ENCODE measurements at regions not wholly inside any gene's neighbourhood (a gene's known extent, or its start where the extent isn't known, plus 50 kb on each side); places are given as distances from the start of the nearest gene placed in this dataset.

GRCh38 chr6:12635813-12636212, 80.8 kb upstream of the PHACTR1 start:
- Histone ChIP-seq H2BK15ac (ENCODE audit: low read length) (no peak overlapping the region), H3K4me2 (ENCODE audit: insufficient read depth in 1 of 2, low read depth in 2 of 2, low read length in 2 of 2) (no peak overlapping the region), H3K56ac (replicated peaks; ENCODE audit: insufficient read length, low read depth, low read length) (no peak overlapping the region), H3K4me3 (ENCODE audit: extremely low read depth in 1 of 4, insufficient read depth in 2 of 4, low read depth in 3 of 4, low read length in 4 of 4) (no peak overlapping the region), H3K79me2 (ENCODE audit: control insufficient read depth in 1 of 2, insufficient read depth in 2 of 2, low read length in 2 of 2) (no peaks in the 10 kb centered on the region), H4K5ac (ENCODE audit: insufficient read length, low read depth, low read length) (no peak overlapping the region), H2BK5ac (ENCODE audit: low read depth, low read length) (no peak overlapping the region), H3K9me3 (ENCODE audit: insufficient read depth in 2 of 2, low read depth in 1 of 2, low read length in 1 of 2) (no peaks in the 10 kb centered on the region), H2AFZ (ENCODE audit: low read length) (no peak overlapping the region), H3K18ac (ENCODE audit: extremely low read depth, low read length) (no peak overlapping the region), H4K91ac (replicated peaks; ENCODE audit: insufficient read length, low read length) (no peak overlapping the region), H3K36me3 (ENCODE audit: control insufficient read depth in 2 of 4, insufficient read depth in 4 of 4, low read length in 3 of 4) (no peaks in the 10 kb centered on the region), H3K4me1 (replicated peaks in 1 of 4; ENCODE audit: control insufficient read depth in 3 of 4, insufficient read depth in 4 of 4, low read length in 3 of 4) (no peaks in the 10 kb centered on the region), H4K20me1 (replicated peaks in 1 of 2; ENCODE audit: control insufficient read depth in 1 of 2, insufficient read depth in 2 of 2, low read length in 2 of 2) (no peaks in the 10 kb centered on the region), H2BK12ac (ENCODE audit: low read depth, low read length) (no peak overlapping the region), H2AK5ac (ENCODE audit: low read depth, low read length) (no peak overlapping the region), H2BK120ac (replicated peaks; ENCODE audit: low read depth, low read length) (no peak overlapping the region), H3K14ac (ENCODE audit: insufficient read length) (no peak overlapping the region), H3K27ac (ENCODE audit: low read depth, low read length) (no peak overlapping the region), H3K4ac (replicated peaks; ENCODE audit: insufficient read length, low read depth, low read length) (no peak overlapping the region), H3K79me1 (ENCODE audit: low read depth, low read length) (no peaks in the 10 kb centered on the region), H3K9ac (replicated peaks in 1 of 4; ENCODE audit: extremely low read depth in 1 of 4, low read depth in 3 of 4, low read length in 3 of 4) (no peak overlapping the region), H3K27me3 (replicated peaks in 1 of 4; ENCODE audit: control insufficient read depth in 3 of 4, extremely low read depth in 1 of 4, insufficient read depth in 3 of 4, low read length in 3 of 4) (no peaks in the 10 kb centered on the region), H2BK20ac (ENCODE audit: low read length) (no peak overlapping the region), H3K23ac (ENCODE audit: insufficient read length) (no peak overlapping the region), H3K23me2 (ENCODE audit: low read depth, low read length) (no peaks in the 10 kb centered on the region), H4K8ac (ENCODE audit: extremely low read depth, insufficient read depth, low read length) (no peak overlapping the region)
- TF ChIP-seq EGR1 (IDR thresholded peaks at IDR 0.05; ENCODE audit: borderline replicate concordance, low read depth, low read length): no peak
- TF ChIP-seq YY1 (IDR thresholded peaks at IDR 0.05; ENCODE audit: low read depth, low read length): no peak
- TF ChIP-seq MAFK (IDR thresholded peaks at IDR 0.05; ENCODE audit: low read depth, low read length): no peak
- TF ChIP-seq PHF8 (conservative IDR thresholded peaks at IDR 0.05; ENCODE audit: low read depth, low read length): no peak
- no peak for TF ChIP-seq BRCA1 (IDR thresholded peaks at IDR 0.05; ENCODE audit: low read depth, low read length)
- no peak for TF ChIP-seq CTCF (IDR thresholded peaks at IDR 0.05; ENCODE audit: control extremely low read depth in 1 of 3, insufficient read depth in 1 of 3, low read depth in 1 of 3, low read length in 3 of 3)
- no peak for TF ChIP-seq TBP (IDR thresholded peaks at IDR 0.05; ENCODE audit: low read depth, low read length)
- ChIA-PET POLR2A (ENCODE audit: partially characterized antibody) (no interaction called here), CTCF (ENCODE audit: partially characterized antibody) (interaction anchor here (0.6 to 4.5 kb wide), 3 partner anchors 29 to 750 kb away, joined by 3 to 58 read pairs (median 3); no protein-coding TSS in a partner anchor)
- FAIRE-seq: no peak
- WGBS, 2 experiments (ENCODE audit: extremely low coverage in 1 of 2, insufficient coverage in 1 of 2, insufficient read length in 1 of 2, insufficient replicate concordance in 2 of 2, low coverage in 1 of 2, low lambda C conversion rate in 2 of 2, missing lambda C conversion rate in 1 of 2): 89% methylated on average over 3 of the region's 3 CpGs; no CpG with 5 or more reads in 1 of the 2 experiments
- DNase-seq (ENCODE audit: low read depth in 1 of 2, low spot score in 2 of 2): no peak

Data from H1 (cell line).